Natural killer cell (primary cell): ENCODE measurements at regions not wholly inside any gene's neighbourhood (a gene's known extent, or its start where the extent isn't known, plus 50 kb on each side); places are given as distances from the start of the nearest gene placed in this dataset.

Experiments
- ATAC-seq, 3 donors: fragments of 150-1000 bp in 2 of 3; fragments of 200-7000 bp in 1 of 3; cut with Tn5 transposase; 1 replicate in 1 of 3; 2 replicates in 2 of 3; pipeline ENCODE4 v1.10.0; 2021; ENCODE audit warnings: mild to moderate bottlenecking in 2 of 3, moderate library complexity in 2 of 3
- DNase-seq, 2 donors: peaks; one replicate each; pipeline versions ENCODE4 v3.0.0 to v3.0.0-alpha.2; 2013 to 2021; ENCODE audit warnings: mixed read lengths in 1 of 2
- H3K27ac ChIP-seq: one replicate; pipeline ENCODE4 v1.5.1; 2013; ENCODE audit warnings: mild to moderate bottlenecking, low read length
- H3K27me3 ChIP-seq: one replicate; pipeline ENCODE4 v1.6.1; 2013; ENCODE audit warnings: low read length; ENCODE audit not compliant: control insufficient read depth, insufficient read depth
- H3K36me3 ChIP-seq: one replicate; pipeline ENCODE4 v1.6.1; 2013; ENCODE audit warnings: low read length; ENCODE audit not compliant: control insufficient read depth, insufficient read depth
- H3K4me1 ChIP-seq: one replicate; pipeline ENCODE4 v1.6.1; 2013; ENCODE audit warnings: low read length; ENCODE audit not compliant: control insufficient read depth, insufficient read depth
- H3K4me3 ChIP-seq: one replicate; pipeline ENCODE4 v1.5.1; 2013; ENCODE audit warnings: low read length
- H3K9me3 ChIP-seq: one replicate; pipeline ENCODE4 v1.6.1; 2013; ENCODE audit warnings: low read length; ENCODE audit not compliant: control insufficient read depth, insufficient read depth
- H3K27ac Mint-ChIP-seq, 2 donors: one replicate each; pipeline ENCODE4 v1.8.0; 2022; ENCODE audit warnings: mild to moderate bottlenecking in 2 of 2, mixed read lengths in 2 of 2, moderate library complexity in 1 of 2
- H3K27me3 Mint-ChIP-seq, 2 donors: one replicate each; pipeline ENCODE4 v1.8.0; 2022; ENCODE audit warnings: low read depth in 2 of 2, mixed read lengths in 2 of 2
- H3K36me3 Mint-ChIP-seq: one replicate; pipeline ENCODE4 v1.8.0; 2022; ENCODE audit warnings: mixed read lengths
- H3K4me1 Mint-ChIP-seq, 2 donors: one replicate each; pipeline ENCODE4 v1.8.0; 2022; ENCODE audit warnings: mixed read lengths in 2 of 2
- H3K4me3 Mint-ChIP-seq: one replicate; pipeline ENCODE4 v1.8.0; 2022; ENCODE audit warnings: mild to moderate bottlenecking, moderate library complexity, mixed read lengths
- H3K9me3 Mint-ChIP-seq, 2 donors: one replicate each; pipeline ENCODE4 v1.8.0; 2022; ENCODE audit warnings: mixed read lengths in 2 of 2
- CTCF ChIP-seq: fragments of 200-600 bp; IDR thresholded peaks from one replicate; pipeline ENCODE4 v1.8.0; 2022; ENCODE audit warnings: antibody characterized with exemption
- WGBS: methylation state at CpG from one replicate; pipeline ENCODE4 v1.1.7; 2013; ENCODE audit warnings: missing lambda C conversion rate; ENCODE audit not compliant: insufficient coverage; 5-methylcytosine and 5-hydroxymethylcytosine counted together
- intact Hi-C: fragments of 100-400 bp; cut with micrococcal nuclease; formaldehyde crosslinking; loops from one replicate; pipeline ENCODE4 v1.14.2; 2022

- Mint-ChIP-seq H3K27ac (no peak overlapping the region), H3K4me3 (no peak overlapping the region), H3K27me3 (no peaks in the 10 kb centered on the region), H3K36me3 (no peaks in the 10 kb centered on the region), H3K9me3 (peaks cover 3 to 12% of the 10 kb centered on the region in 2 donors), H3K4me1 (no peaks in the 10 kb centered on the region)
- no peaks in the 10 kb centered on the region for H3K9me3 ChIP-seq
- H3K4me3 ChIP-seq, result no peak overlapping the region
- H3K27me3 ChIP-seq, result no peaks in the 10 kb centered on the region
- no peaks in the 10 kb centered on the region for H3K4me1 ChIP-seq
- ATAC-seq, result no peak
- DNase-seq, result no peak
- intact Hi-C loops, result no loop called here
- no peak overlapping the region for H3K27ac ChIP-seq
- TF ChIP-seq CTCF, result no peak
- H3K36me3 ChIP-seq, result no peaks in the 10 kb centered on the region
These were observed 202.3 kb upstream of the FSTL5 start for GRCh38 chr4:162366146-162366545.

DNA sequence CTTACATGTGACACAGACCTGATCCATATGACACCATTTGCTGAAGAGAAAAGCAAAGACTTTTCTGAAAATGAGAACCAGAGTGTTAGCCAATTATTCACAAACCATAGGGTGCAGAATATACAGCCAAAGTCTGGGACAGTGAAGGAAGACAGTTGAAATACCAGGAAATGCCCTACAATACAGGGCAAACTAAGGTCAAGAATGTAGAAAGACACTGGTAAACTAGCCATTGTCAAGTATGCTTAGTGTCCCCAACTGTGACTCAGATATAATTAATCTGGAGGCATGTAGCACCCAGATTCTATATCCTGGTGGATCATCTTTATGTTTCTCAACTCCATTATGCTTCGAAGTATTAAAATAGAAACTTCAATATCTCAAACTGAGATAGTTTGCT is 200.9 kb upstream of the FSTL5 start:
- H3K4me3 Mint-ChIP-seq, result no peak overlapping the region

DNA sequence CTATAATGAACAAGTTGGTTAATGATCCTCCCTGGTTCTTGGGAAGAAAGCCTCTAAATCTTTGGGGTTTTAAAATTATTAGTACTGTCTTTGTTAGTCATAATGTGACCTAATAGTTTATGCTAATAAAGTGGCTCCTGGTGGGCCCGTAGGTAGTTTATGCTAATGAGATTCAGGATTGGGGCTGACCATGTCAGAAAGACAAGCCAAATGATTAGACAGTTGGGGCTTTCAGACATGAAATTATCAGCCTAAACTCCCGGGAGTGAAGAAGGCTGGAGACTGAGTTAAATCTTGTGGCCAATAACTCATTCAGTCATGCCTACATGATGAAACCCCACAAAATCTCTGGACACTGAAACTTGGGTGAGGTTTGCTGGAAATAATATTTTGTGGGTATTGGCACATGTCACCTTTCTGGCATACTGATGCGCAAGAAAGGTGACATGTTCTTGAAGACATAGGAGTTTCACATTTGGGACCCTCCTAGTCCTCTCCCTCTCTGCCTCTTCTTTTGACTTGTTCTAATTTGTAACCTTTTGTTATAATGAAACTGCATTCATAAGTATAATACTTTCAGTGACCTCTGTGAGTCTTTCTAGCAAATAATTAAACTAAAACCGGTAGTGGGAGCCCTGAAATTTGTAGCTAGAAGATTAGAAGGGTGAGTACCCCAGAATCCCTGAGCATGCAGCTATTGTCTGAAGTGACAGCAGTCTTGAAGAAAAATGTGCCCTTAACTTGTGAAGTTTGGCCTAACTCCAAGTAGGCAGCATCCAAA is 196.8 kb upstream of the FSTL5 start:
- Histone ChIP-seq H3K36me3 (no peaks in the 10 kb centered on the region), H3K4me3 (no peak overlapping the region), H3K27me3 (no peaks in the 10 kb centered on the region), H3K4me1 (no peaks in the 10 kb centered on the region), H3K9me3 (no peaks in the 10 kb centered on the region), H3K27ac (no peak overlapping the region)
- no peaks in the 10 kb centered on the region for H3K36me3 Mint-ChIP-seq
- peaks cover 13 to 21% of the 10 kb centered on the region in 2 donors for H3K9me3 Mint-ChIP-seq
- WGBS, result 75% methylated on average over 3 of the region's 4 CpGs
- ATAC-seq (no peak), DNase-seq (no peak)
- no peak overlapping the region for H3K4me3 Mint-ChIP-seq
- H3K27me3 Mint-ChIP-seq, result no peaks in the 10 kb centered on the region
- intact Hi-C loops, result no loop called here
- H3K27ac Mint-ChIP-seq, result no peak overlapping the region
- TF ChIP-seq CTCF, result no peak
- no peaks in the 10 kb centered on the region for H3K4me1 Mint-ChIP-seq

More for the DNA sequence above, 200.9 kb upstream of the FSTL5 start:
- Mint-ChIP-seq H3K9me3 (peaks cover 6 to 15% of the 10 kb centered on the region in 2 donors), H3K4me1 (no peaks in the 10 kb centered on the region), H3K27ac (no peak overlapping the region), H3K36me3 (no peaks in the 10 kb centered on the region), H3K27me3 (no peaks in the 10 kb centered on the region)
- H3K4me1 ChIP-seq, result no peaks in the 10 kb centered on the region
- intact Hi-C loops, result no loop called here
- TF ChIP-seq CTCF, result no peak
- no peak for DNase-seq
- H3K9me3 ChIP-seq, result no peaks in the 10 kb centered on the region
- no peaks in the 10 kb centered on the region for H3K27me3 ChIP-seq
- ATAC-seq, result no peak
- H3K4me3 ChIP-seq, result no peak overlapping the region
- no CpG with 5 or more reads among the region's 1 CpG for WGBS
- no peaks in the 10 kb centered on the region for H3K36me3 ChIP-seq
- no peak overlapping the region for H3K27ac ChIP-seq

GRCh38 chr4:162356181-162356580 is 192.4 kb upstream of the FSTL5 start:
- no peak for ATAC-seq
- 81% methylated on average over 2 of the region's 2 CpGs for WGBS

More at GRCh38 chr4:162356181-162356580, 192.4 kb upstream of the FSTL5 start:
- Histone ChIP-seq H3K36me3 (no peaks in the 10 kb centered on the region), H3K4me3 (no peak overlapping the region), H3K4me1 (no peaks in the 10 kb centered on the region), H3K27ac (no peak overlapping the region), H3K27me3 (no peaks in the 10 kb centered on the region), H3K9me3 (no peaks in the 10 kb centered on the region)
- H3K27me3 Mint-ChIP-seq, result no peaks in the 10 kb centered on the region
- no peaks in the 10 kb centered on the region for H3K36me3 Mint-ChIP-seq
- no peak for DNase-seq
- peaks cover 11 to 14% of the 10 kb centered on the region in 2 donors for H3K9me3 Mint-ChIP-seq
- no peaks in the 10 kb centered on the region for H3K4me1 Mint-ChIP-seq
- no peak overlapping the region for H3K27ac Mint-ChIP-seq
- intact Hi-C loops, result no loop called here
- no peak overlapping the region for H3K4me3 Mint-ChIP-seq
- TF ChIP-seq CTCF, result no peak
